Calu3 (cell line): ENCODE measurements at regions not wholly inside any gene's neighbourhood (a gene's known extent, or its start where the extent isn't known, plus 50 kb on each side); places are given as distances from the start of the nearest gene placed in this dataset.

Experiments
- BruUV-seq: library from RNA; stranded (reverse); fragments of 400-500 nt; replicated peaks from 2 replicates; lab custom pipeline; 2021; lab: Mats Ljungman, UMichigan
- CTCF ChIA-PET: fragments of 300-600 bp; sonication (Branson Sonifier 250); formaldehyde crosslinking; loops from one replicate; lab custom pipeline; 2022; ENCODE audit warnings: antibody characterized with exemption; lab: Charles Lee
- DNase-seq: peaks from one replicate; pipeline ENCODE4 v3.0.0; 2022
- H3K27ac Mint-ChIP-seq: one replicate; pipeline ENCODE4 v1.8.0; 2022; ENCODE audit warnings: mixed read lengths; ENCODE audit not compliant: unreplicated experiment
- H3K27me3 Mint-ChIP-seq: one replicate; pipeline ENCODE4 v1.8.0; 2022; ENCODE audit warnings: mixed read lengths; ENCODE audit not compliant: unreplicated experiment
- H3K36me3 Mint-ChIP-seq: one replicate; pipeline ENCODE4 v1.8.0; 2022; ENCODE audit warnings: mild to moderate bottlenecking, moderate library complexity, mixed read lengths; ENCODE audit not compliant: insufficient read depth, unreplicated experiment
- H3K4me1 Mint-ChIP-seq: one replicate; pipeline ENCODE4 v1.8.0; 2022; ENCODE audit warnings: mild to moderate bottlenecking, low read depth, mixed read lengths; ENCODE audit not compliant: unreplicated experiment
- H3K4me3 Mint-ChIP-seq: one replicate; pipeline ENCODE4 v1.8.0; 2022; ENCODE audit warnings: mild to moderate bottlenecking, low read depth, moderate library complexity, mixed read lengths; ENCODE audit not compliant: unreplicated experiment
- H3K9me3 Mint-ChIP-seq: one replicate; pipeline ENCODE4 v1.8.0; 2022; ENCODE audit warnings: low read depth, mixed read lengths; ENCODE audit not compliant: unreplicated experiment
- intact Hi-C: fragments of 100-400 bp; cut with micrococcal nuclease; formaldehyde crosslinking; loops from one replicate; pipeline ENCODE4 v1.10.0; 2022; ENCODE audit not compliant: unreplicated experiment
- TF ChIP-seq, protein P1 (sequence below): fragments of 200-600 bp; IDR thresholded peaks from one replicate; pipeline ENCODE4 v1.8.0; 2022; ENCODE audit warnings: antibody characterized with exemption; ENCODE audit not compliant: unreplicated experiment

DNA sequence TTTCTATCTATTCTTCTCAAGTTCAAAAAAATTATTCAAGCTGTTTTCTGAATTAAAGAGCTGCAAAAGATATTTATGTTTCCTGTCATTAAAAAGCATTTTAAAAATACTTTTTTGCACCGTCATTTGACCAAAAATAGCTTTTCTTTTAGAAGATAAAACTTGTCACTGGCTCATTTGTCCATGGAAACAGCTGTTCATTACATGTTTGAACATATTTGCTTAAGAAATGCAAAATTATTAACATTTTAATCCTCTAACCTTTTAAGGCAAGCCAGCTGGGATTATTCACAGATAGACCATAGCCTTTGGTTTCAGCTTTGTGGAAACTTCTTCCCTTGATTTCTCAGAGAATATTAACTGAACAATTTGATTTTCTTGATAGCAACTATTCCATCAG, 393.9 kb downstream of the TUSC1 start:
- peaks cover 8% of the 10 kb centered on the region for H3K9me3 Mint-ChIP-seq
- H3K27me3 Mint-ChIP-seq: no peaks in the 10 kb centered on the region
- TF ChIP-seq, protein P1, sequence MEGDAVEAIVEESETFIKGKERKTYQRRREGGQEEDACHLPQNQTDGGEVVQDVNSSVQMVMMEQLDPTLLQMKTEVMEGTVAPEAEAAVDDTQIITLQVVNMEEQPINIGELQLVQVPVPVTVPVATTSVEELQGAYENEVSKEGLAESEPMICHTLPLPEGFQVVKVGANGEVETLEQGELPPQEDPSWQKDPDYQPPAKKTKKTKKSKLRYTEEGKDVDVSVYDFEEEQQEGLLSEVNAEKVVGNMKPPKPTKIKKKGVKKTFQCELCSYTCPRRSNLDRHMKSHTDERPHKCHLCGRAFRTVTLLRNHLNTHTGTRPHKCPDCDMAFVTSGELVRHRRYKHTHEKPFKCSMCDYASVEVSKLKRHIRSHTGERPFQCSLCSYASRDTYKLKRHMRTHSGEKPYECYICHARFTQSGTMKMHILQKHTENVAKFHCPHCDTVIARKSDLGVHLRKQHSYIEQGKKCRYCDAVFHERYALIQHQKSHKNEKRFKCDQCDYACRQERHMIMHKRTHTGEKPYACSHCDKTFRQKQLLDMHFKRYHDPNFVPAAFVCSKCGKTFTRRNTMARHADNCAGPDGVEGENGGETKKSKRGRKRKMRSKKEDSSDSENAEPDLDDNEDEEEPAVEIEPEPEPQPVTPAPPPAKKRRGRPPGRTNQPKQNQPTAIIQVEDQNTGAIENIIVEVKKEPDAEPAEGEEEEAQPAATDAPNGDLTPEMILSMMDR: no peak
- no peaks in the 10 kb centered on the region for H3K4me1 Mint-ChIP-seq
- H3K27ac Mint-ChIP-seq: no peak overlapping the region
- CTCF ChIA-PET: no interaction called here
- no peaks in the 10 kb centered on the region for H3K36me3 Mint-ChIP-seq
- BruUV-seq: no TSS peak
- no peak for DNase-seq
- no peak overlapping the region for H3K4me3 Mint-ChIP-seq
- intact Hi-C loops: no loop called here

DNA sequence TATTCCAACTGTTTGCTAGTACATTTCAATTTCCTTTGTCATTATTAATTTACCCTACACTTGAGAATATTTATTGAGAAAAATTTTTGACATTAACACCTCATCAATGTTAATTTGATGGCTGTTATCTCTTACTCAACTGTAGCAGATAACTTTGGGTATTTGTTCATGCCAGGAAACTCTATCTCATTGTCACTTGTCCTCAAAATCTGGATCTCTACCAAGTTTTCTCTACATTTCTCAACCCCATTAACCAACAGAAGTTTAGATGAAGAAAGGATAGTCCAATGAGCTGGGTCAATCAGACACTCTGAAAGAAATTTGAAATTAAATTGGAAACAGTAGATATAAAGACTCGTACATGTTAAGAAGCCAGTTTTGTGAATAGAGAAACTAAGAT, 395.3 kb downstream of the TUSC1 start:
- no peaks in the 10 kb centered on the region for H3K9me3 Mint-ChIP-seq
- no peaks in the 10 kb centered on the region for H3K36me3 Mint-ChIP-seq
- BruUV-seq: no TSS peak
- CTCF ChIA-PET: no interaction called here
- TF ChIP-seq, protein P1: no peak
- no peak for DNase-seq
- intact Hi-C loops: no loop called here
- H3K4me1 Mint-ChIP-seq: no peaks in the 10 kb centered on the region
- H3K27ac Mint-ChIP-seq: no peak overlapping the region
- no peak overlapping the region for H3K4me3 Mint-ChIP-seq
- H3K27me3 Mint-ChIP-seq: no peaks in the 10 kb centered on the region

DNA sequence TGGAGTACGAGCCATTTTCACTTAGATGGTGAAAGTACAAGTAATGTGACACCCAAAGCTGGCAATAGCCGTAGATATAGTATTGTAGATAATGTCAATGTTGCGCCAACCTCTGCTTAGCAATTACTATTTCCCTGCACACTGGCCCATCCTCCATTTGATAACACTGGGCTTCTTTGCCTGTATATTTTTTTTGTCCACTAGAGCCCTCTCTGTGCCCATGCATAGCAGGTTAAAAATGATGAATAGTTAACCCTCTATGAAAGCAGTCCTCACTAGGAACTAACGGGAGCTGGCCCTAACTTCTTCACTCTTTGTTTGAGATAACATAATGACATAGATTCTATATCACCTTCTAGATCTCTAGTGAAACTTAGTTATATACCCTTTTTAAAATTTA, 416.8 kb downstream of the TUSC1 start:
- peaks cover 10% of the 10 kb centered on the region for H3K9me3 Mint-ChIP-seq
- no peak overlapping the region for H3K27ac Mint-ChIP-seq
- TF ChIP-seq, protein P1: no peak
- H3K36me3 Mint-ChIP-seq: no peaks in the 10 kb centered on the region
- H3K27me3 Mint-ChIP-seq: no peaks in the 10 kb centered on the region
- no peak overlapping the region for H3K4me3 Mint-ChIP-seq
- CTCF ChIA-PET: no interaction called here
- intact Hi-C loops: no loop called here
- no TSS peak for BruUV-seq
- H3K4me1 Mint-ChIP-seq: no peaks in the 10 kb centered on the region
- DNase-seq: no peak

DNA sequence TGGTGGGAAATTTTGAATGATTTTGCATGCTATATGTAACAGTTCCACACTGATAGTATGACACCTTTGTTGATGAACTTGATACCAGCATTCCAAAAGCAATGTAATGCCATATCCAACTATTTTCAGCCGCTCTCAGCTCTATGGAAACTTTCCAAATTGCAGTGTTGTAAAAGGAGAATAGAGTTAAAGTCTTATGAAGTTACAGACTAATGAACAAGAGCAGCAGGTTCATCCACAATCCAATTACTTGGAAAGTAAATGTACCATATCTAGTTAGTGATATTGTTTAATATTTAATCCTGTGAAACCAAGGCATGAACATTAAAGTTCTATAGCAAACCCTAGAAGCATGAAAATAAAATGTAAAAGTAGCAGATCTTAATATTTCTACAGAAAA, 418.2 kb downstream of the TUSC1 start:
- no peak overlapping the region for H3K27ac Mint-ChIP-seq
- no peak for DNase-seq
- H3K27me3 Mint-ChIP-seq: no peaks in the 10 kb centered on the region
- TF ChIP-seq, protein P1: no peak
- no peaks in the 10 kb centered on the region for H3K36me3 Mint-ChIP-seq
- H3K9me3 Mint-ChIP-seq: peaks cover 12% of the 10 kb centered on the region
- H3K4me3 Mint-ChIP-seq: no peak overlapping the region
- intact Hi-C loops: no loop called here
- H3K4me1 Mint-ChIP-seq: no peaks in the 10 kb centered on the region
- CTCF ChIA-PET: no interaction called here
- BruUV-seq: no TSS peak
